Prostate gland (tissue), 2 donors: ENCODE measurements at regions not wholly inside any gene's neighbourhood (a gene's known extent, or its start where the extent isn't known, plus 50 kb on each side); places are given as distances from the start of the nearest gene placed in this dataset.

Source experiments
- POLR2A ChIP-seq: fragments of 450-650 bp; IDR thresholded peaks from one replicate; pipeline ENCODE4 v1.6.1; 2016; ENCODE audit warnings: antibody characterized with exemption, mild to moderate bottlenecking
- TF ChIP-seq, protein P1 (sequence below), 4 experiments: fragments of 200-600 bp in 2 of 4; fragments of 450-650 bp in 2 of 4; sonication (generic) in 2 of 4; IDR thresholded peaks; 1 replicate in 3 of 4; 2 replicates in 1 of 4; pipeline ENCODE4 v1.5.1; 2016 to 2019; ENCODE audit warnings: antibody characterized with exemption in 4 of 4, mild to moderate bottlenecking in 2 of 4, moderate library complexity in 2 of 4

DNA sequence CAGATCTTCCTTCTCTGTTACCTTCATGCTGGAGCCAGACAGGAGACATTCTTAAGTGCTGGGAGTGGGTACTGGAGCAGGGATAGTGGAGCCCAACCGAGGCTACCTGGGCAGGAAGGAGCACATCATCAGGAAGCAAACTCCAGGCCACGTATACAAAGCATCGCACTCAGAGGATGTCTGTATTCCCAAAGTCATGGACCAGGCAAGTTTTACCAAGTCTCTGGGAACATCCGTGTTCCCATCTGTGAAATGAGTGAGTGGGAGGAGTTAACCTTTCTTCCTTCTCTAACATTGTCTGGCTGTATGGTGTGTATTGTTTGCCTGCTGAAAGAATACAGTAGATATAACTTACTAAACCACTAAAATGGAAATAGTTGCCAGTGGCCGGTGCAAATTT lies 175.0 kb upstream of the TMEM45B start:
- TF ChIP-seq, protein P1, sequence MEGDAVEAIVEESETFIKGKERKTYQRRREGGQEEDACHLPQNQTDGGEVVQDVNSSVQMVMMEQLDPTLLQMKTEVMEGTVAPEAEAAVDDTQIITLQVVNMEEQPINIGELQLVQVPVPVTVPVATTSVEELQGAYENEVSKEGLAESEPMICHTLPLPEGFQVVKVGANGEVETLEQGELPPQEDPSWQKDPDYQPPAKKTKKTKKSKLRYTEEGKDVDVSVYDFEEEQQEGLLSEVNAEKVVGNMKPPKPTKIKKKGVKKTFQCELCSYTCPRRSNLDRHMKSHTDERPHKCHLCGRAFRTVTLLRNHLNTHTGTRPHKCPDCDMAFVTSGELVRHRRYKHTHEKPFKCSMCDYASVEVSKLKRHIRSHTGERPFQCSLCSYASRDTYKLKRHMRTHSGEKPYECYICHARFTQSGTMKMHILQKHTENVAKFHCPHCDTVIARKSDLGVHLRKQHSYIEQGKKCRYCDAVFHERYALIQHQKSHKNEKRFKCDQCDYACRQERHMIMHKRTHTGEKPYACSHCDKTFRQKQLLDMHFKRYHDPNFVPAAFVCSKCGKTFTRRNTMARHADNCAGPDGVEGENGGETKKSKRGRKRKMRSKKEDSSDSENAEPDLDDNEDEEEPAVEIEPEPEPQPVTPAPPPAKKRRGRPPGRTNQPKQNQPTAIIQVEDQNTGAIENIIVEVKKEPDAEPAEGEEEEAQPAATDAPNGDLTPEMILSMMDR (IDR thresholded peaks at IDR 0.05), result no peak
- no peak for TF ChIP-seq POLR2A
